Activated T-helper 1 cell treated with Interleukin-2 at 50 U/mL for 16 hours (primary cell): ENCODE measurements at regions not wholly inside any gene's neighbourhood (a gene's known extent, or its start where the extent isn't known, plus 50 kb on each side); places are given as distances from the start of the nearest gene placed in this dataset.
"Not testable (repeated sequence)": the region's sequence is repeated elsewhere in the genome, so short reads cannot be mapped to it uniquely, and the experiment has no call there.

Source experiments
- DNase-seq: peaks from one replicate; pipeline ENCODE4 v3.0.0-alpha.2; 2020; ENCODE audit warnings: low read depth

DNA sequence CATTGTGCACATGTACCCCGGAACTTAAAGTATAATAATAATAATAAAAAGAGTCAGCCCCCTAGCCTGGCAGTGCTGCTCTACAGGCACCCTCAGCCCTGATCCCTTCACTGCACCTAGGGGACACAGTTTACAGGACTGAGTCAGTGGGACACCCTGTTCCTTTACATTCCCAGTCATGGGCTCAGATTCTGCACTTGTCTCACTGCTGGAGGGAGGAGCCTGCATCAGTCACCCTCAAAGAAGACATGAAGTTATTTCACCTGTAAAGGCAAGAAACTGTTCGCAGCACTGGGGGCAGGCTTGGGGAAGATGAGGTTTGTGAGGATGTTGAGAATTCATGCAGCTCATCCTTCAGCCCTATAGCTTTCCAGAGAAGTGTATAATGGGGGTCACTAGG lies 50.7 kb upstream of the VPREB1 start:
- DNase-seq = no peak

DNA sequence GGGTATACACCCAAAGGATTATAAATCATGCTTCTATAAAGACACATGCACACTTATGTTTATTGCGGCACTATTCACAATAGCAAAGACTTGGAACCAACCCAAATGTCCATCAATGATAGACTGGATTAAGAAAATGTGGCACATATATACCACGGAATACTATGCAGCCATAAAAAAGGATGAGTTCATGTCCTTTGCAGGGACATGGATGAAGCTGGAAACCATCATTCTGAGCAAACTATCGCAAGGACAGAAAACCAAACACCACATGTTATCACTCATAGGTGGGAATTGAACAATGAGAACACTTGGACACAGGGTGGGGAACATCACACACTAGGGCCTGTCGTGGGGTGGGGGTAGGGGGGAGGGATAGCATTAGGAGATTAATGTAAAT lies 51.1 kb upstream of the VPREB1 start:
- not testable (repeated sequence) for DNase-seq

DNA sequence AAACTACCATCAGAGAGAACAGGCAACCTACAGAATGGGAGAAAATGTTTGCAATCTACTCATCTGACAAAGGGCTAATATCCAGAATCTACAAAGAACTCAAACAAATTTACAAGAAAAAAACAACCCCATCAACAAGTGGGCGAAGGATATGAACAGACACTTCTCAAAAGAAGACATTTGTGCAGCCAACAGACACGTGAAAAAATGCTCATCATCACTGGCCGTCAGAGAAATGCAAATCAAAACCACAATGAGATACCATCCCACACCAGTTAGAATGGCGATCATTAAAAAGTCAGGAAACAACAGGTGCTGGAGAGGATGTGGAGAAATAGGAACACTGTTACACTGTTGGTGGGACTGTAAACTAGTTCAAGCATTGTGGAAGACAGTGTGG lies 51.6 kb upstream of the VPREB1 start:
- not testable (repeated sequence) for DNase-seq

DNA sequence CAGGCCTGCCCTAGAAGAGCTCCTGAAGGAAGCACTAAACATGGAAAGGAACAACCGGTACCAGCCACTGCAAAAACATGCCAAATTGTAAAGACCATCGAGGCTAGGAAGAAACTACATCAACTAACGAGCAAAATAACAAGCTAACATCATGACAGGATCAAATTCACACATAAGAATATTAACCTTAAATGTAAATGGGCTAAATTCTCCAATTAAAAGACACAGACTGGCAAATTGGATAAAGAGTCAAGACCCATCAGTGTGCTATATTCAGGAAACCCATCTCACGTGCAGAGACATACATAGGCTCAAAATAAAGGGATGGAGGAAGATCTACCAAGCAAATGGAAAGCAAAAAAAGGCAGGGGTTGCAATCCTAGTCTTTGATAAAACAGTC lies 54.8 kb upstream of the VPREB1 start:
- not testable (repeated sequence) for DNase-seq

DNA sequence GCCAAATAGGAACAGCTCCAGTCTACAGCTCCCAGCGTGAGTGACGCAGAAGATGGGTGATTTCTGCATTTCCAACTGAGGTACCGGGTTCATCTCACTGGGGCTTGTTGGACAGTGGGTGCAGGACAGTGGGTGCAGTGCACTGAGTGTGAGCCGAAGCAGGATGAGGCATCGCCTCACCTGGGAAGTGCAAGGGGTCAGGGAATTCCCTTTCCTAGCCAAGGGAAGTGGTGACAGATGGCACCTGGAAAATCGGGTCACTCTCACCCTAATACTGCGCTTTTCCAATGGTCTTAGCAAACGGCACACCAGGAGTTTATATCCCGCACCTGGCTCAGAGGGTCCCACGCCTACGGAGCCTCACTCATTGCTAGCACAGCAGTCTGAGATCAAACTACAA lies 56.7 kb upstream of the VPREB1 start:
- not testable (repeated sequence) for DNase-seq

DNA sequence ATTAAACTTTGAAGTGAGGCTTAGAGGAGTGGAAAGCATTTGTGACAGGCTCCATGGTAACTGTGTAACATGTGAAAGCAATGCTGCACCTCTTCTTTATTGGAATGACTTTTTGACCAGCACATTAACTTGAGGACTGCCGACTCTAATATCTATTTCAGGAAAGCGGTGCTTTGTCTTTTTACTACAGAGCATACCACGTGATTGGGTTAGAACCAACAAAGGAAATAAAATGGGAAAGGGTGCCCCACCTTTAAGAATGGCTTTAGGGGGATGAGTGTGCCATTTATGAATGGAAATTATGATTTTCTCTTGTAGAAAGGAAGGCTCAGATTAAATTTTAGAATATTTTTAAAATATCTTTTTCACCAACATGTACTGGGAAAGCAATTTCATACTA lies 57.3 kb upstream of the VPREB1 start:
- DNase-seq = no peak

DNA sequence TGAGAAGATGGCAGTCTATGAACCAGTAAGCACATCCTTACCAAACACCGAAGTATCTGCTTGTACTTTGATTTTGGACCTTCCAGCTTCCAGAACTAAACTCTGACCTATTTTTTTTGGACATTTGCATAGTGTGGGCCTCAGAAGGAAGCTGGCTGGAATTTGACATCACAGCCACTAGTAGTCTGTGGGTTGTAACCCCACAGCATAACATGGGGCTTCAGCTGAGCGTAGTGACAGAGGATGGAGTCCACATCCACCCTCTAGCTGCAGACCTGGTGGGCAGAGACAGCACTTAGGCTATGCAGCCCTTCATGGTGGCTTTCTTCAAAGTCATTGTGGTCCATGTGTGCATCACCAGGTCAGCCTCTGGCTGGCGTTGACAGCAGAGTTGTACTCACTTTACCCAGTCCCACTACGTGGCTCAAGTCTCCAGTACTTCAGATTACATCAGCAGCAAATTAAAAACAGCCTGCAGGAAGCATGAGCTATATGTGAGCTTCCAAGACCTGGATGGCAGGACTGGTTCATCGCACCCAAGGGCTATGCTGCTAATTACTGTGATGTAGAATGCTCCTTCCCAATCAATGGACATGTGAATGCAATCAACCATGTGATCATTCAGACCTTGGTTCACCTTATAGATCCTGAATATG lies 58.6 kb upstream of the VPREB1 start:
- no peak for DNase-seq

DNA sequence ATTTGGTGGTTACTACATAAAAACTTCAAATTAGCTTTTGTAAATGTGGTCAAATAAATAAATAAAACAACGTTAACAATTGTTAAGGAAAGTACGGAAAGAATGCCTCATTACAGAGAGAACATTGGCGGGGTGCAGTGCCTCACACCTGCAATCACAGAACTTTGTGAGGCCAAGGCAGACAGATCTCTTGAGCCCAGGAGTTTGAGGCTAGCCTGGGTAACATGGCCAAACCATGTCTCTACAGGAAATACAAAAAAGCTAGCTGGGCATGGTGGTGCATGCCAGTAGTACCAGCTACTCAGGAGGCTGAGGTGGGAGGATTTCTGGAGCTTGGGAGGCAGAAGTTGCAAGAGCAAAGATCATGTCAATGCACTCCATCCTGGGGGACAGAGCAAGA lies 59.4 kb upstream of the VPREB1 start:
- no peak for DNase-seq

DNA sequence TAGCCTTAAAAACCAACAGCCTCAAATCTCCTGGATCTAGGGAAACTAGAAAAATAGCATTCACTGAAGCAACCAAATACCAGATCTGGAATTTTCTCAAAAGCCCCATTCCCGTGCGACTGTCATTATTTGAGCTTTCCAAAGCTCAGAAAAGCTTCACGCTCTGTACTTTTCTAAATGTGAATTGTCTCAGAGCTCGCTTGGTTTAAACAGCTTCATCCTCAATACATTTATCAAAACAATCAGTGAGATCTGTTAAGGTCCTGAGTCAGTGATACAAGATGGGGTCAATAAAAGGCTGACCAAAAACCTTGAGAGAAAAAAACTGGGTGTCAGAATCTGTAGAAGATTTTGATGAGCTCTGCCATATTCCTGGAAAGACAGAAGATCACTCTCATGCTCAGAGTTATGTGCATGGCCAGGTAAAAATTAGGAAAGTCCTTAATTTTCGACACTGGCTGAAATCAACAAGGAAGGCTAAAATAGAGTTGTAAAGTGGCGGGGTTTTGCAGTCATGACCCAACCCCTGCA lies 60.2 kb upstream of the VPREB1 start:
- no peak for DNase-seq

DNA sequence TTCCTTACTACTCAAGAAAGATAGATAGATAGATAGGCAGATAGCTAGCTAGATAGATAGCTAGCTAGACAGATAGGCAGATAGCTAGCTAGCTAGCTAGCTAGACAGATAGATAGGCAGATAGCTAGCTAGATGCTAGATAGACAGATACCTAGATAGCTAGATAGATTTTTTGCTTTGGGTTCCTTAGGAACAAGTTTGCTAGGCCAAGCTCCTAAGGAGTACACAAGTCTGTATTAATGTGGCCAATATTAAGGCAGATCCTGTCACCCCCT lies 61.7 kb upstream of the VPREB1 start:
- no peak for DNase-seq

DNA sequence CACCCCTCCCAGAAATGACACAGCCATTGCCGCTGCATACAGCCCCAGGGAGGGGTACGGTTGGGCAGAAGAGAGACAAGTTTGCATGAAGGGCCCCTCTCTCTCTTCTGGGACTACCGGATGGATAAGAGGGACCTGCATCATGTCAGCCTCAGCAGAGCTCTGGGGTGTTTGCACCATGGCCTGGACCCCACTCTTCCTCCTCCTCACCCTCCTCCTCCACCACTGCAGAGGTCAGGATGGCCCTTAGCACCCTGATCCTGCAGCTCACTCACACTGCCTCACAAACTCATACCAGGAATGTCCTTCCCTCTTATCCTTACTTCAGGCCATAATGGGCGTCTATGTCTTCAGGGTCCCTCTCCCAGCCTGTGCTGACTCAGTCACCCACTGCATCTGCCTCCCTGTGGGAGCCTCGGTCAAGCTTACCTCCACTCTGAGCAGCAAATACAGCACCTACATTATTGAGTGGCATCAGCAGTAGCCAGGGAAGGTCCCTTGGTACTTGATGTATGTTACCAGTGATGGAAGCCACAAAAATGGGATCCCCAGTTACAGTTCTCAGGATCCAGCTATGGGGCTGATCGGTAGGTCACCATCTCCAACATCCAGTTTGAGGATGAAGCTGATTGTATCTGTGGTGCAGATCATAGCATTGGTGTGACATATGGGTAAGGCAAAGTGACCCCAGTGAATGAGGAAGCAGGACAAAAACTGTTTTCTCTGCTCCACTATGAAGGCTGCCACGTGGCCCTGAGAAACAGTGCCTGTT lies 62.2 kb upstream of the VPREB1 start:
- DNase-seq = no peak

DNA sequence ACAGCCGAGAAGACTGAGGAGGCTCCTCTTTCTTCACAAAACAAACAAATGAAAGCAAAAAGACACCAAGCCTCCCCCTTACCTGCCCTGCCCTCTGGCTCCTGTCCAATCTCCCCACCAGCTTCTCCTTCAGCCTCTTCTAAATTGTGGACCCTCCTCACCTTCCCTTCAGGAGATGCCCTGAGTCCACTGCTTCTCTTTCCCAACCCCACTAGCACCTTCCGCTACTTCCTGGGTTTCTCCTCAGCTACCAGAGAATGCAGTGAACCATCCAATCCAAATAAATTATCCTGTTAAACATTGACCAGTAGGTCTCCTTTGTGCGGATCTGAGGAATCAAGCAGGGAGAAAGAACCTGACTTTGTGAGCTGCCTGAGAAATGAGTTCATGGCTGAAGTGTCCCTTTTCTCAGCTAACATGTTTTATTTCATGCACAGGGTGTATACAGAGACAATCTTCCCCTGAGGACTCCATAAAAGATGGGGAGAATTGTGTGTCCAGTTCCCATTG lies 63.2 kb upstream of the VPREB1 start:
- no peak for DNase-seq

DNA sequence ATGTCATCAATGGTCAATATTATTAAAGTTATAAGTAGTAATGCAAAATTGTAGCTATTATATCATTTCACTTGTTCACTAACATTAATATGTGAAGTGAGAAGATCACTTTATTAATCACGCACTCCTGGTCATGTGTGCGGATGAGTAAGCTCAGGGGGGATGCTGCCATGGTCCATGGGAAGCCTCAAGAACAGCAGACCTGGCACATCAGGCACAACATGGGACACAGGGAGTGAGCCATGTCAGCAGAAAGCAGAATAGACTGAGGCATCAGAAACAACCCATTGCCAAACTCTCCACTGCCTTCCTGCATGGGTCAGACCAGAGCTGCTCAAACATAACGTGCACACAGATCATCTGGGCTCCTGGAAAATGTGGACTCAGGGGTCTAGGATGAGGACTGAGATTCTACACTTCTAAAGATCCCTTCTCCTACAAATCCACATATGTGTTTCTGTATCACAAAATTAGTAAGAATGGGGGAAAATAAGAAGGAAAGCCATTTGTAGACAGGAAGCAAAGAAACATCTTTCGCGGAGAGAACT lies 63.8 kb upstream of the VPREB1 start:
- no peak for DNase-seq

DNA sequence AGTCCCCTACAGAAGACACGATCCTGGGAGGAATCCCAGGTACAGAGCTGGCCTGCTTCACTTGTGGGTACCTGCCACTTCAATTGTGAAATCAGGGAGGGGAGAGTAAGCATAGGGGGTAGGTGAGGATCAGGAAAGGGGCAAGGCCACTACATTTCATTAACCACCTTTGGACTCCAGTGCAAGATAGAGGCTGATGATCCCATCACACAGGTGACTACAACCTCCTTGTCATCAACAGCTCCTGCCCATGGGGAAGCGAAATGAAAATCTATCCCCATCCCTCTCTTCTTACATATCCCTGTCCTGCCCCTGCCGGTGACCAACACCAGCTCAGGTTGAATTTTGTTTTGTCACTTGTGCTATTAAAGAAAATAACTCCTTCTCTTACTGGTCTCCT lies 64.7 kb upstream of the VPREB1 start:
- DNase-seq = no peak

DNA sequence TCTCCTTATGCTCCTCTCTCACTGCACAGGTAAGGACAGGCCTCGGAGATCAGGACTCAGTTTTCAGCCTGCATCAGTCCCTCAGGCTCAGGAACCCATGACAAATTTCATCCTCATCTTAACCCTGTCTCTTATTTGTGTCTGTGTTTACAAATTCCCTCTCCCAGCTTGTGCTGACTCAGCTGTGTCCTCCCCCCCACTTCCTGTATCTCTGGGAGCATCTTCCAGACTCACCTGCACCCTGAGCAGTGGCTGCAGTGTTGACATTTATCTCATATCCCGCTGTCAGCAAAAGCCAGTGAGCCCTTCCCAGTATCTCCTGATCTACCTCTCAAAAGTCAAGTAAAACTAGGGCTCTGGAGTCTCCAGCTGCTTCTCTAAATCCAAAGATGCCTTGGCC lies 65.6 kb upstream of the VPREB1 start:
- no peak for DNase-seq

DNA sequence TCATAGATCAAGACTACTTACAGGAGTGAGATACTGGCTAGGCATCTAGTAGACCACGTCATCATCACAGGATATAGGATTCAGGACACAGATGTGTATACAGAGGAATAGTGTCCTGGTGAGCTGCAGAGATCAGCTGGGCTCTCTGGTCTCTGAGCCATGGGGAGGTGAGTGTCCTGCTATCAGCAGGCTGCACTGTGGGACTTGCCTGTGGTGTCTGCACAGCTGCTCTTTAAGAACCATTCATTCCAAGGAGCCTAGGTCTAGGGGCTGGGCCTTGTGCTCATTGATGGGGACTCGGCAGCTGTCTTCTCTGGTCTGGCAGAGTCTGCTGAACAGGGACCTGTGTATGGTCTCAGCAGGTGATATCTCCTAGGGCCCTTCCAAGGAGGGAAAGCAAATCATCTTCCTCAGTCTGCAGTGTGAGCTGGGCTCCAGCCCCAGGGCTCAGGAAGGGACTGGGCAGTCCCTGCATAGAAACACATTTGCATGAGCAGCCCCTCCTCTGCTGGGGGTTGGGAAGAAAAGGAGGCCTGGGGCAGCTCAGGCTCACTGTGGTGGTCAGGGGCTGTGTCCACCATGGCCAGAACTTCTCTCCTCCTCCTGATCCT lies 66.1 kb upstream of the VPREB1 start:
- DNase-seq = no peak

DNA sequence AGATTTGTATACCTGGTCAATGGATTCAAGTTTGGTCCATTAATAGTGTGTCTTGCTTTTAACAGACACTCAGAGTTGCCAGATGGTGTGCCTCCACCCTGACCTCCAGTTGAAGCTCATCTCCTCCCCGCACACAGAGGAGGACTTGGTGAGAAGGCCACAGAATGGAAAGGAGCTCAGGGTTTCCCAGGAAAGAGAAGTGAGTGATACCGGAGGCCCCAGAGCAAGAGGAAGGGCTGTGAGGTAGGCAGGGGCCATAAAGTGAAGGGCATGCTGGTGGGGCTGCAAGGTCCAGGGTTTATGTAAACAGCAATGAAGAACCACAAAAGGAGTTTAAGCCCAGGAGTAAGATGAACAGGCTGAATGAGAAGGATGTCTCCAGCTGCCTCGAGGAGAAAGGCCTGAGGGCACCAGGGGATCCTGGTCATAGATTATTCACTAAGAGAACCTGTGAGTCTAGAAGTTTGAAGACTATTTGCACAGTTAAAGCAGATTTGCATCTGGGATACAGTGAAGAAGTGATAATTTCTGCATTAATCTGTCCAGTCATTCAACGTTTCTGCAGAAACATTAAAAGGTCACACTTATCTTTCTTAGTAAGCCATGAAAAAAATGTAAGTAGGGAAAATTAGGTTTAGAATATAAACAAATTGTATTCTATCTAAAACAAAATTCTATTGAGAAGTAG lies 67.5 kb upstream of the VPREB1 start:
- DNase-seq = no peak

DNA sequence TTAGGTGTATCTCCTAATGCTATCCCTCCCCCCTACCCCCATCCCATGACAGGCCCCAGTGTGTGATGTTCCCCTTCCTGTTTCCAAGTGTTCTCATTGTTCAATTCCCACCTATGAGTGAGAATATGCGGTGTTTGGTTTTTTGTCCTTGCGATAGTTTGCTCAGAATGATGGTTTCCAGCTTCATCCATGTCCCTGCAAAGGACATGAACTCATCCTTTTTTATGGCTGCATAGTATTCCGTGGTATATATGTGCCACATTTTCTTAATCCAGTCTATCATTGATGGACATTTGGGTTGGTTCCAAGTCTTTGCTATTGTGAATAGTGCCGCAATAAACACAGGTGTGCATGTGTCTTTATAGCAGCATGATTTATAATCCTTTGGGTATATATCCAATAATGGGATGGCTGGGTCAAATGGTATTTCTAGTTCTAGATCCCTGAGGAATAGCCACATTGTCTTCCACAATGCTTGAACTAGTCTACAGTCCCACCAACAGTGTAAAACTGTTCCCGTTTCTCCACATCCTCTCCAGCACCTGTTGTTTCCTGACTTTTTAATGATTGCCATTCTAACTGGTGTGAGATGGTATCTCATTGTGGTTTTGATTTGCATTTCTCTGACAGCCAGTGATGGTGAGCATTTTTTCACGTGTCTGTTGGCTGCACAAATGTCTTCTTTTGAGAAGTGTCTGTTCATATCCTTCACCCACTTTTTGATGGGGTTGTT lies 71.5 kb upstream of the VPREB1 start:
- DNase-seq = not testable (repeated sequence)

DNA sequence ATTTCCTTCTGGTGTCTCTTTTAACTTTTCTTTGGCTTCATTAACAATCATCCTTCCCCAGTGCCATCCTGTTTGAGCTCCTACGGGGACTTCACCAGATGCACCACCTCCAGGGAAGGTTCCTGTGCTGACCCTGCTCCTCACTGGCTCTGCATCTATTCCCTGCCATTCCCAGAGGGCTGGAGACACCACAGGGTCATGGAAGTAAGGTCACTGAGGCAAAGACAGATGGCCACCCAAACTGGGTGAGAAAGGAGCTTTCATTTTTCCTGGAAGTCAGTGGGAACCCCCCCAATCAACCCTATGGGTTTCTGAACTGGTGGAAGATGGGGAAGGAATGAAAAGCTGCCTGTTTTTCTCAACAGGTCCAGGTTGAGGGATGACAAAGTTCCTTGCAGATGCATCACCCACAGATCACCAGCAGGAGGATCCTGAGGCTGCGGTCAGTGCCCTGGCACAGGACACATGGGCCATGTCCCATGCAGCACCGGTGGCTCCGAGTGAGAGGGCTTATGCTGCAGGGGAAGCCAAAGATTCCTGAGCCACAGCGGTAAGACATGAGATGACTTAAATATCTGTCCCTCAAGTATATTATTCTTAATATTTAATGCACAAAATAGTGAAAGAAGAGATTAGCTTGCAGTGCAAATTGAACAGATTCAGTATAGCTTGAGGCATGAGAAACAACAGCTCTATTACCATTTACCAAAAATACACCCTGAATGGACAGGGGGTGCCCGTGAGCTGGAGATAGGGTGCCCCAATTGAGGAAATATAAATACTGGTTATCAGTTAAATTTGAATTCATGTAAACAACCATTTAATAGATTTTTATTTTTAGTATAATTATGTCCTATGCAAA lies 73.0 kb upstream of the VPREB1 start:
- no peak for DNase-seq

DNA sequence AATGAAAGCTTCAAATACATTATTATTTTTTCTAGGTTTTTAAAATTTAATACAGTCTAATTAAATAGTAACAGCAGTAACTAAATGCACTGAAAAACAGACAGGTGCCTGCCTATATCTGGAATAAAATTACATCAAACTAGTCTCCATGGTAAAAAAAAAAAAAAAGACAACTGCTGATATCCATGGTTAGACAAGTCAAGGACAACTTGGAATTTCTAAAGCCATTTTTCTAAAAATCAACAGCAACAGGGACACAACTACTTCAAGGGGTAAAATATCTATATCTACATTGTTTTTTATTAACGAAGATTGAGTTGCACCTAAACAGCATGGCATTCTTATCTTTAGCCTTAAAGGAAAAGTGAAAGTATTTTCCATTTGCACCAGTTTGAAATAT lies 74.7 kb upstream of the VPREB1 start:
- no peak for DNase-seq
